Islet precursor cell (in vitro differentiated cells): ENCODE measurements at regions not wholly inside any gene's neighbourhood (a gene's known extent, or its start where the extent isn't known, plus 50 kb on each side); places are given as distances from the start of the nearest gene placed in this dataset.
"Not testable (repeated sequence)": the region's sequence is repeated elsewhere in the genome, so short reads cannot be mapped to it uniquely, and the experiment has no call there.

Experiments used
- DNase-seq: peaks from one replicate; pipeline ENCODE4 v3.0.0-alpha.2; 2018

GRCh38 chr13:83086948-83087347 is 795.3 kb downstream of the SLITRK1 start:
- no peak for DNase-seq

DNA sequence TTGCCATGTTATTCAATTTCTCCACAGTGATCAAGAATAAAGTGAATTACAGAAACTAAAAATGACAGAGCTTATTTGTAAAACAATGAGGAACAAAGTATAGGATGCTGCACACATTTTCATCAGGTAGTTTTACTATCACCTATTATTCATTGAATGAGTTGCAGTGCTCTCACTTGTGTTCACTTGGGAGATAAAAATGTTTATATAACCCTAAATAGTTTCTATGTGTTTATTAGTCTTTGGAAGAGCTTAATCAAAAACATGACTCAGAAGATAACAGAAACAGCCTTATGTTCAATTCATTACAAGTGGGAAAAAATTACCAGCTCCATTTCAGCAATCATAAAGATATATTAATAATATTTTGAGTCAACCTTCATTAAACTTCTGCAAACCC is 796.2 kb downstream of the SLITRK1 start:
- no peak for DNase-seq

- no peak for DNase-seq
Measured at GRCh38 chr13:83085186-83085900, 796.9 kb downstream of the SLITRK1 start.

GRCh38 chr13:83077499-83077898 is 804.8 kb downstream of the SLITRK1 start:
- no peak for DNase-seq

DNA sequence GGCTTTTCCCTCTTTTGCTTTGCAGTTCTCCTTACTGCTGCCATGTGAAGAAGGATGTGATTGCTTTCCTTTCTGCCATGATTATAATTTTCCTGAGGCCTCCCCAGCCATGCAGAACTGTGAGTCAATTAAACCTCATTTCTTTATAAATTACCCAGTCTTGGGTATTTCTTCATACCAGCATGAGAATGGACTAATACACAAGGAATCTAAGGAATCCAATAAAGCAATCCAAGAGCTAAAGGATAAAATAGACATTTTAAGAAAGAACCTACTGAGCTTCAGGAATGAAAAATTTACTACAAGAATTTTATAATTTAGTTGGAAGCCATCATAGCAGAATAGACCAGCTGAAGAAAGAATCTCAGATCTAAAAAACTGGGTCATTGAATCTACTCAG is 808.3 kb downstream of the SLITRK1 start:
- DNase-seq = not testable (repeated sequence)

- DNase-seq = no peak
Measured at GRCh38 chr13:83065108-83065507, 817.2 kb downstream of the SLITRK1 start.

DNA sequence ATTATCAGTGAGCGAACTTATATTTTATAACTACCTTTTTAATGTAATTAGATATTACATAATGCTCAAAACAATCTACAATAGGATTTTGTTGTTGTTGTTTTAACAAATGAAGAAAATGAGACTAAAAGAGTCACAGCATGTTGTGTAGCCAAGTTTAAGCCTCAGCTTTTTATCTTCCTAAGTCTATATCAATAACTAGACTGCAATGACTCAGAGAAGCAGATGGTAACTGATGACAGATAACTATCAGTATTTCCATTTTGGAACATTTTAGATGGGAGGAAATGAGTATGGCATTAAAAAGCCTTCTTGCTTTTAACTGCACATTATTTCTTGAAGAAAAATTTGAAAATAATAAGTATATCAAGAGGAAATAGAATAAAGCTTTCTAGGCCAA is 825.2 kb downstream of the SLITRK1 start:
- DNase-seq = no peak

DNA sequence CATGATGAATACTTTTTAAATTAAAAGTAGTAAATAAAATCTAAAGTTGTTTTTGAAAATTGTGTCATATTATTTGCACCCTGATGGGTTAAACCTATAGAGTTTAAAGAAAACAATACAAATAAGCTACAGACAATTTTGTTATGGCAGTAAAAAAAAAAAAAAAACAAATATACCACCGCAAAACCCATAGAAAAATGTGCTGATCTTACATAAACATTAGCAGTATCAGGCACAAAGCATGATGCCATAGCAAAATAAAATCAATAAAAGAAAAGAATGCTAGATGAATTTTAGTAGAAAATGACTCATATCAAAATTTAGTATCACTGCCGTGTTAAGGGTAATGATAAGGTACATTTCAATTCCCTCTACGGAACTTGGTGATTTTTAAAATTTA is 826.0 kb downstream of the SLITRK1 start:
- DNase-seq = no peak

- no peak for DNase-seq
Measured at GRCh38 chr13:83048419-83048818, 833.9 kb downstream of the SLITRK1 start.

GRCh38 chr13:83024955-83025594 is 857.2 kb downstream of the SLITRK1 start:
- peak; percentile 53 for DNase-seq

DNA sequence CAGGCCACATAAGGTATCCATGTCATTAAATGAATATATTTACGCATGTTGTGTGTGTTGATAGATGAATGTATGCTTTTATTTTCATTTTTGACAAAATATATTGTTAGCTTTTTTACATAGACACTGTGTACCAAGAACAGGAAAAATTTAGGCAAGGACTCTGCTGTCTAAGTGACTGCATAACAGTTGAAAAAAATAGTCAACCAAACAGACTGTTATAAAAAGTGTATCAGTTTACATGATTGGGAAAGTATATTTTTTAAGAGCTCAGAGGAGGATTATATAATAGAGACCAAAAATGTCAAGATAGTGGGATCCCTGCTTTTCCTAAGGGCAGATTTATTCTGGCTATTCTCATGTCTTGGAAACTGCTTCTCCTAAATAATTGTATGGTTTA is 858.0 kb downstream of the SLITRK1 start:
- no peak for DNase-seq

DNA sequence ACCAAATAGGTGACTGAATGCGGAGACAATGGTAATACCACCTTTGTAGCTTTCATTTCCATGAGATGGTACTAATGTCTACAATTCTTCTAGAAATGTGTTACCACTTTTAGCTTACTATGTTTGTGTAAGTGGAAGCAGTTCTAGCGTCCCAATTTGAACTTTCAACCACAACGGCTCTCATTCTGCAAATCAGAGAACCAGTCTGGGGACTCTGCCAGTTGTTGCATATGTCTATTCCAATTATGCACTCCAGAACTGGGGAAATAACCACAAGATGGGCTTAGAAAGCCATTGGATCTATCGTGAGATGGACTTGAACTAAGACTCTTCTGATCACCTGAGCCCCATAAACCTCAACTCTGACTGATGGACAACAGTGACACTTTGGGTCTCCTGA is 862.3 kb downstream of the SLITRK1 start:
- DNase-seq = no peak

DNA sequence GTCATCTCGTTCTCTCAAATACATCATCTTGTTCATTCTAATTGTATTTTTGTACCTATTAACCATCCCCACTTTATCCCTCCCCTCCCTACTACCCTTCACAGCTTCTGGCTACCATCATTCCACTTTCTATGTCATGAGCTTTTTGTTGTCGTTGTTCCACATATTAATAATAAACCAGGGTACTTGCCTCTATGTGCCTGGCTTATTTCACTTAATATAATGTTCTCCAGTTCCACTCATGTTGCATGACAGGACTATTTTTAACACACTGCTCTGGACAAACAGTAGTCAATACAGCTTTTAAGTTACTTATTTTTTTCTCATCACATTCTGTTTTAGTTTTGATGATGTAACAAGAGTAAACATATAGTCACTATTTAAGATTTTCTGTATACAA is 872.3 kb downstream of the SLITRK1 start:
- no peak for DNase-seq

DNA sequence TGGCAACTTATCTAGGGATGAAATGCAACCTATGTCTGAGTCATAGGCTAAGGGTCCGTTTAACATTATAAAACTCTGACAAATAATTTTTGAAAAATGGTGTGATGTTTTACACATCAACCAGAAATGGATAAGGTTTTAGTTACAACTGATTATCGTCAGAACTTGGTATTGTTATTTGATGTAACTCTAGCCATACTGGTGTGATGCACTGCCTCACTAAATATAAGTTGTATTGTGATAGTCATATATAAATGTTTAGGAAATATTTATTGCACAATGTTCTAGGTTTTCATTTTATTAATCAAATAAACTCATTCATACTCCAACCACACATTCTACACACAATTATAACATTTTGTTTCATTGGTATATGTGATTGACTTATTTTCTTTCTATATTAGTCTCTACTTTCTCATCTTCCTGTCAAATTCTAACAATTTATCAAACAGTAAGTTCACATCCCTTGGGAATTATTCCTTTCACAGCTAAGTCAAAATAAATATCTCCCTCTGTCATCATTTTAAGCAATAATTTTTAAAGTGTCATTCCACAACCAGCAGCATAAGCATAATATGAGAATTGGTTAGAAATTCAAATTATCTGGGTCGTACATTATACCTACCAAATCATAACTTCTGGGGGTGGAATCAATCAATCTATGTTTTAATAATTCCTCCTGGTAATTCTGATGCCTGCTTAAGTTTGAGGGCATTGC is 873.9 kb downstream of the SLITRK1 start:
- no peak for DNase-seq

DNA sequence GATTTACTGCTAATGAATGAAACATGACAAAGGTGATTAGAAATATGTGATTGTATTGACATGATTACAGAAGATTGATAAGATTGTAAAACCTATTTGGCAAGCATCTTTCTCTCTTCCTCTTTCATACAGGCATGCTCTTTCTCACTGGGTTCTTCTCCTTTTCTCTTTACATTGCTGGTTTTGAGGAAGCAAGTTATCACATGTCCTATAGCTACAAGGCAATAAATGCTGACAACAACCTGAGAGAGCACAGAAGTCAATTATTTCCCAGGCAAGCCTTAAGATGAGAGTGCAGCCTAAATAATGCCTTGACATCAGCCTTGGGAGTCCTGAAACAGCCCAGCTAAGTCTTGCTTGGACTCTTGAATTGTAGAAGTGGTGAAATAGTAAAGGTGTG is 875.0 kb downstream of the SLITRK1 start:
- DNase-seq = no peak

DNA sequence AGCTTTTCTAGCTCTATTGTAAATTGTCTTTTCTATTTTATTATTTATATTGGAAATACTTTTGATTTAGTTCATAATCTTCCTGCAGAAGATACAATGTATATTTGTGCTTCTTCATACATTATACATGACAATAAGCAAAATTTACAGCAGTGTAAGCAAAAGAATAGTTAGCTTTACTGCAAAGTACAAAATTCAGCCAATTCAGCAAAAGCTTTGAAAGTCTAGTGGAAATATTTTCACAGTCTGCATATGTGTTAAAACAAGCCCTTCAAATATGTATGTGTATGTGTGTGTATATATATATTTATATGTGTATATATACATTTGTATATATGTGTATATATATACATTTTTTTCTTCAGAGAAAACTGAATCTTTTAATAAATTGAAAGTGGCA is 879.1 kb downstream of the SLITRK1 start:
- no peak for DNase-seq

- no peak for DNase-seq
Measured at GRCh38 chr13:82993417-82993816, 888.9 kb downstream of the SLITRK1 start.

DNA sequence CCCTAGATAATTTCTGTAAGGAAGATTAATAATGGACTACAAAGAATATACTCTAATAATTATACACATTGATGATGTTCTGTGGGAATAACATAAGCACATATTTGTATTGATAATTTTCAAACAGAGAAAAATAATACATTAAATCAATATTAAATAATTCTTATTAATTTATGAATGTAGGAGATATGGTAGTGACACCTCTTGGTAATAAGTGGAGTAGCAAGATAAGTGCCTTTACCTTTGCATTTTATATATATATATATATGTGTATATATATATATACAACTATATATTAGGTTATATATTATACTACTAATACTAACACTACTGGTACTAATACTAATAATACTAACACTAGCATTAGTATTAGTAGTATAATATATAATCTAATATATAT is 905.8 kb downstream of the SLITRK1 start:
- no peak for DNase-seq

- no peak for DNase-seq
Measured at GRCh38 chr13:82963226-82964099, 918.8 kb downstream of the SLITRK1 start.

GRCh38 chr13:82962397-82962796 is 919.9 kb downstream of the SLITRK1 start:
- DNase-seq = no peak

GRCh38 chr13:82961757-82962156 is 920.5 kb downstream of the SLITRK1 start:
- DNase-seq = no peak

DNA sequence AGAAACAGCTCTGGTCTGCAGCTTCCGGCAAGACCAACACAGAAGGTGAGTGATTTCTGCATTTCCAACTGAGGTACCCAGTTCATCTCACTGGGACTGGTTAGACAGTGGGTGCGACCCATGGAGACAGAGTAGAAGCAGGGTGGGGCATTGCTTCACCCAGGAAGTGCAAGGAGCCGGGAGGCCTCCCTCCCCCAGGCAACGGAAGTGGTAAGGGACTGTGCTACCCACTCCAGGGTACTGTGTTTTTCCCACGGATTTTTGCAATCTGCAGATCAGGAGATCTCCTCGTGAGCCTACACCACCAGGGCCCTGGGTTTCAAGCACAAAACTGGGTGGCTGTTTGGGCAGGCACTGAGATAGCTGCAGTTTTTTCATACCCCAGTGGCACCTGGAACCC is 929.9 kb downstream of the SLITRK1 start:
- not testable (repeated sequence) for DNase-seq

GRCh38 chr13:82947683-82948082 is 934.6 kb downstream of the SLITRK1 start:
- DNase-seq = no peak
